Astrocyte (in vitro differentiated cells and primary cell): ENCODE measurements at regions not wholly inside any gene's neighbourhood (a gene's known extent, or its start where the extent isn't known, plus 50 kb on each side); places are given as distances from the start of the nearest gene placed in this dataset.

Source experiments
- DNase-seq: peaks from one replicate; pipeline ENCODE4 v3.0.0-alpha.2; 2010; ENCODE audit warnings: low read depth
- FAIRE-seq: peaks from 2 replicates; lab custom pipeline; 2011; peaks lifted over from hg19 to GRCh38; lab: Jason Lieb, UNC
- H2AFZ ChIP-seq: 2 replicates; pipeline ENCODE4 v1.6.0; 2012; ENCODE audit warnings: low read depth, low read length, inconsistent platforms
- H3K27ac ChIP-seq: 2 replicates; pipeline ENCODE4 v1.5.1; 2011; ENCODE audit warnings: low read depth, low read length, inconsistent platforms
- H3K27me3 ChIP-seq: 2 replicates; pipeline ENCODE4 v1.6.0; 2011; ENCODE audit warnings: low read length, inconsistent platforms; ENCODE audit not compliant: insufficient read depth
- H3K36me3 ChIP-seq: 2 replicates; pipeline ENCODE4 v1.5.1; 2011; ENCODE audit warnings: low read length, inconsistent platforms; ENCODE audit not compliant: insufficient read depth
- H3K4me1 ChIP-seq: 2 replicates; pipeline ENCODE4 v1.5.1; 2011; ENCODE audit warnings: low read length, inconsistent platforms; ENCODE audit not compliant: insufficient read depth
- H3K4me2 ChIP-seq: 2 replicates; pipeline ENCODE4 v1.6.0; 2012; ENCODE audit warnings: low read length, inconsistent platforms
- H3K4me3 ChIP-seq: 2 replicates; pipeline ENCODE4 v1.5.1; 2011; ENCODE audit warnings: low read depth, mild to moderate bottlenecking, low read length, inconsistent platforms; ENCODE audit not compliant: insufficient read depth
- H3K79me2 ChIP-seq: 2 replicates; pipeline ENCODE4 v1.6.0; 2012; ENCODE audit warnings: mild to moderate bottlenecking, low read length, inconsistent platforms; ENCODE audit not compliant: insufficient read depth
- H3K9ac ChIP-seq: 2 replicates; pipeline ENCODE4 v1.6.0; 2012; ENCODE audit warnings: mild to moderate bottlenecking, low read length, inconsistent platforms
- H3K9me3 ChIP-seq: 2 replicates; pipeline ENCODE4 v1.5.1; 2012; ENCODE audit warnings: low read depth, mild to moderate bottlenecking, low read length, inconsistent platforms; ENCODE audit not compliant: insufficient read depth
- H4K20me1 ChIP-seq: 2 replicates; pipeline ENCODE4 v1.6.0; 2012; ENCODE audit warnings: low read length, inconsistent platforms; ENCODE audit not compliant: insufficient read depth
- H3K27ac Mint-ChIP-seq: one replicate; pipeline ENCODE4 v1.8.0; 2021; ENCODE audit warnings: mild to moderate bottlenecking, mixed read lengths; ENCODE audit not compliant: unreplicated experiment
- H3K27me3 Mint-ChIP-seq: one replicate; pipeline ENCODE4 v1.8.0; 2021; ENCODE audit warnings: low read depth, mixed read lengths; ENCODE audit not compliant: unreplicated experiment
- H3K36me3 Mint-ChIP-seq: one replicate; pipeline ENCODE4 v1.8.0; 2021; ENCODE audit warnings: low read depth, mixed read lengths; ENCODE audit not compliant: unreplicated experiment
- H3K4me1 Mint-ChIP-seq: one replicate; pipeline ENCODE4 v1.8.0; 2021; ENCODE audit warnings: low read depth, mixed read lengths; ENCODE audit not compliant: unreplicated experiment
- H3K4me3 Mint-ChIP-seq: one replicate; pipeline ENCODE4 v1.8.0; 2021; ENCODE audit warnings: mild to moderate bottlenecking, moderate library complexity, mixed read lengths; ENCODE audit not compliant: unreplicated experiment
- H3K9me3 Mint-ChIP-seq: one replicate; pipeline ENCODE4 v1.8.0; 2021; ENCODE audit warnings: mild to moderate bottlenecking, mixed read lengths; ENCODE audit not compliant: unreplicated experiment
- CTCF ChIP-seq: IDR thresholded peaks from 2 replicates; pipeline ENCODE4 v1.5.1; 2011; ENCODE audit warnings: low read depth, mild to moderate bottlenecking, inconsistent platforms, low read length, moderate library complexity; ENCODE audit not compliant: insufficient read depth
- EZH2 ChIP-seq: IDR thresholded peaks from 2 replicates; pipeline ENCODE4 v1.6.1; 2012; ENCODE audit warnings: mild to moderate bottlenecking, low read length, inconsistent platforms; ENCODE audit not compliant: insufficient read depth

- Histone ChIP-seq H3K79me2 (no peaks in the 10 kb centered on the region), H2AFZ (no peak overlapping the region), H4K20me1 (no peaks in the 10 kb centered on the region), H3K4me3 (no peak overlapping the region), H3K9ac (no peak overlapping the region), H3K9me3 (peaks cover 2% of the 10 kb centered on the region), H3K4me2 (no peak overlapping the region), H3K36me3 (no peaks in the 10 kb centered on the region), H3K27me3 (no peaks in the 10 kb centered on the region), H3K4me1 (no peaks in the 10 kb centered on the region), H3K27ac (no peak overlapping the region)
- Mint-ChIP-seq H3K36me3 (no peaks in the 10 kb centered on the region), H3K4me1 (peaks cover 4% of the 10 kb centered on the region), H3K27ac (no peak overlapping the region), H3K9me3 (peaks cover 4% of the 10 kb centered on the region), H3K27me3 (peaks cover 20% of the 10 kb centered on the region), H3K4me3 (no peak overlapping the region)
- no peak for FAIRE-seq
- TF ChIP-seq EZH2, result no peak
- TF ChIP-seq CTCF, result no peak
- DNase-seq, result no peak
Measured at GRCh38 chr10:71021402-71021801, 133.0 kb upstream of the PCBD1 start.

- Histone ChIP-seq H3K27ac (no peak overlapping the region), H3K36me3 (no peaks in the 10 kb centered on the region), H3K4me1 (no peaks in the 10 kb centered on the region), H2AFZ (no peak overlapping the region), H3K27me3 (no peaks in the 10 kb centered on the region), H4K20me1 (no peaks in the 10 kb centered on the region), H3K9ac (no peak overlapping the region), H3K79me2 (no peaks in the 10 kb centered on the region), H3K9me3 (peaks cover 2% of the 10 kb centered on the region), H3K4me2 (no peak overlapping the region), H3K4me3 (no peak overlapping the region)
- DNase-seq, result no peak
- Mint-ChIP-seq H3K27ac (no peak overlapping the region), H3K36me3 (no peaks in the 10 kb centered on the region), H3K9me3 (peaks cover 6% of the 10 kb centered on the region), H3K27me3 (peaks cover 20% of the 10 kb centered on the region), H3K4me1 (peaks cover 8% of the 10 kb centered on the region), H3K4me3 (no peak overlapping the region)
- TF ChIP-seq EZH2, result no peak
- no peak for FAIRE-seq
Measured at GRCh38 chr10:71023704-71024283, 135.4 kb upstream of the PCBD1 start.

- Mint-ChIP-seq H3K9me3 (peaks cover 6% of the 10 kb centered on the region), H3K36me3 (no peaks in the 10 kb centered on the region), H3K27ac (no peak overlapping the region), H3K4me1 (peaks cover 15% of the 10 kb centered on the region), H3K27me3 (peaks cover 17% of the 10 kb centered on the region), H3K4me3 (no peak overlapping the region)
- Histone ChIP-seq H3K4me1 (no peaks in the 10 kb centered on the region), H3K27me3 (no peaks in the 10 kb centered on the region), H3K27ac (no peak overlapping the region), H3K4me2 (no peak overlapping the region), H3K9ac (no peak overlapping the region), H3K9me3 (peaks cover 2% of the 10 kb centered on the region), H3K4me3 (no peak overlapping the region), H4K20me1 (no peaks in the 10 kb centered on the region), H3K36me3 (no peaks in the 10 kb centered on the region), H3K79me2 (no peaks in the 10 kb centered on the region), H2AFZ (no peak overlapping the region)
- FAIRE-seq (no peak), DNase-seq (no peak)
- no peak for TF ChIP-seq EZH2
- no peak for TF ChIP-seq CTCF
Measured at GRCh38 chr10:71024490-71024889, 136.1 kb upstream of the PCBD1 start.
